H1 (cell line): ENCODE measurements at regions not wholly inside any gene's neighbourhood (a gene's known extent, or its start where the extent isn't known, plus 50 kb on each side); places are given as distances from the start of the nearest gene placed in this dataset.

Experiments
- CTCF ChIP-seq, 3 experiments: IDR thresholded peaks; 1 replicate in 2 of 3; 2 replicates in 1 of 3; pipeline versions ENCODE4 v1.5.1 to v1.6.1; 2011; ENCODE audit warnings: low read length in 3 of 3, mild to moderate bottlenecking in 3 of 3, inconsistent platforms in 2 of 3, low read depth in 1 of 3, moderate library complexity in 1 of 3; ENCODE audit not compliant: insufficient read depth in 1 of 3; ENCODE audit errors: control extremely low read depth in 1 of 3
- KDM1A ChIP-seq: fragments of 200-600, 300-600 bp; sonication (generic); IDR thresholded peaks from 2 replicates; pipeline ENCODE4 v1.7.1; 2016; ENCODE audit warnings: mild to moderate bottlenecking, low read length, borderline replicate concordance
- POLR2A ChIP-seq, 2 experiments: IDR thresholded peaks; 1 replicate in 1 of 2; 2 replicates in 1 of 2; pipeline ENCODE4 v1.6.1; 2011; ENCODE audit warnings: low read depth in 2 of 2, low read length in 2 of 2, mild to moderate bottlenecking in 2 of 2; ENCODE audit errors: control extremely low read depth in 1 of 2
- USF2 ChIP-seq: IDR thresholded peaks from 2 replicates; pipeline ENCODE4 v1.6.1; 2011; ENCODE audit warnings: low read length, improper control_type of control experiment

- TF ChIP-seq CTCF (IDR thresholded peaks at IDR 0.05; ENCODE audit: control extremely low read depth in 1 of 3, insufficient read depth in 1 of 3, low read depth in 1 of 3, low read length in 3 of 3) (no peak), USF2 (no peak), KDM1A (no peak), POLR2A (IDR thresholded peaks at IDR 0.05; ENCODE audit: control extremely low read depth in 1 of 2, low read depth in 2 of 2, low read length in 2 of 2) (no peak)
Observed at GRCh38 chr1:30596470-30596869, 126.9 kb downstream of the MATN1 start.
